HG02642 (cell line): ENCODE measurements at regions not wholly inside any gene's neighbourhood (a gene's known extent, or its start where the extent isn't known, plus 50 kb on each side); places are given as distances from the start of the nearest gene placed in this dataset.

Experiments used
- ATAC-seq: cut with Tn5 transposase; IDR thresholded peaks from one replicate; pipeline ENCODE4 v1.9.1; 2021; ENCODE audit warnings: mild to moderate bottlenecking; ENCODE audit not compliant: unreplicated experiment, poor library complexity

GRCh38 chrY:17238406-17238805, 641.6 kb downstream of the CDY2B start:
- no peak for ATAC-seq

- no peak for ATAC-seq
Observed at GRCh38 chrY:17235769-17236168, 644.3 kb downstream of the CDY2B start.

GRCh38 chrY:17233435-17234109, 646.4 kb downstream of the CDY2B start:
- ATAC-seq = no peak

- ATAC-seq = no peak
Observed at GRCh38 chrY:17231994-17232393, 648.0 kb downstream of the CDY2B start.

- no peak for ATAC-seq
Observed at GRCh38 chrY:17223502-17223901, 656.5 kb downstream of the CDY2B start.

- no peak for ATAC-seq
Observed at GRCh38 chrY:17202395-17202794, 677.6 kb downstream of the CDY2B start.

GRCh38 chrY:17184299-17184698, 695.7 kb downstream of the CDY2B start:
- ATAC-seq = no peak

- ATAC-seq = no peak
Observed at GRCh38 chrY:17166881-17167280, 713.1 kb downstream of the CDY2B start.

GRCh38 chrY:17122166-17122565, 757.9 kb downstream of the CDY2B start:
- ATAC-seq = no peak

- ATAC-seq = no peak
Observed at GRCh38 chrY:17085303-17085702, 794.7 kb downstream of the CDY2B start.

GRCh38 chrY:17079887-17080286, 800.1 kb downstream of the CDY2B start:
- ATAC-seq = no peak

GRCh38 chrY:17067307-17067706, 812.7 kb downstream of the CDY2B start:
- no peak for ATAC-seq

- no peak for ATAC-seq
Observed at GRCh38 chrY:17053041-17053440, 827.0 kb downstream of the CDY2B start.

- ATAC-seq = no peak
Observed at GRCh38 chrY:17050374-17050773, 829.6 kb downstream of the CDY2B start.

GRCh38 chrY:17045124-17045523, 834.9 kb downstream of the CDY2B start:
- no peak for ATAC-seq

GRCh38 chrY:17044723-17045122, 835.3 kb downstream of the CDY2B start:
- no peak for ATAC-seq

GRCh38 chrY:17044272-17044671, 835.7 kb downstream of the CDY2B start:
- no peak for ATAC-seq

- ATAC-seq = no peak
Observed at GRCh38 chrY:17038439-17038838, 841.6 kb downstream of the CDY2B start.

- no peak for ATAC-seq
Observed at GRCh38 chrY:17018126-17018525, 861.9 kb downstream of the CDY2B start.

GRCh38 chrY:16993551-16993950, 886.5 kb downstream of the CDY2B start:
- ATAC-seq = no peak

- ATAC-seq = no peak
Observed at GRCh38 chrY:16981776-16982175, 898.2 kb downstream of the CDY2B start.

- no peak for ATAC-seq
Observed at GRCh38 chrY:16959071-16959470, 920.9 kb downstream of the CDY2B start.

- no peak for ATAC-seq
Observed at GRCh38 chrY:16947221-16947620, 932.8 kb downstream of the CDY2B start.
